COLO668 (cell line): ENCODE measurements at regions not wholly inside any gene's neighbourhood (a gene's known extent, or its start where the extent isn't known, plus 50 kb on each side); places are given as distances from the start of the nearest gene placed in this dataset.

ENCODE experiments used
- DNase-seq: peaks from one replicate; lab custom pipeline; 2025; ENCODE audit not compliant: unreplicated experiment; lab: John Stamatoyannopoulos, UW

GRCh38 chr12:63266988-63267387 is 116.0 kb upstream of the AVPR1A start:
- no peak for DNase-seq

- no peak for DNase-seq
These were observed 113.6 kb upstream of the AVPR1A start for GRCh38 chr12:63264629-63265028.

GRCh38 chr12:63250486-63250885 is 99.5 kb upstream of the AVPR1A start:
- no peak for DNase-seq

- DNase-seq = no peak
These were observed 87.9 kb upstream of the AVPR1A start for GRCh38 chr12:63238892-63239291.

GRCh38 chr12:63232896-63233295 is 81.9 kb upstream of the AVPR1A start:
- DNase-seq = no peak

- DNase-seq = no peak
These were observed 77.9 kb upstream of the AVPR1A start for GRCh38 chr12:63228853-63229252.

GRCh38 chr12:63226792-63227463 is 75.9 kb upstream of the AVPR1A start:
- no peak for DNase-seq

GRCh38 chr12:63224396-63224795 is 73.4 kb upstream of the AVPR1A start:
- DNase-seq = no peak

GRCh38 chr12:63223128-63223527 is 72.1 kb upstream of the AVPR1A start:
- DNase-seq = no peak

GRCh38 chr12:63222582-63222981 is 71.6 kb upstream of the AVPR1A start:
- no peak for DNase-seq

GRCh38 chr12:63220921-63221320 is 69.9 kb upstream of the AVPR1A start:
- no peak for DNase-seq

- no peak for DNase-seq
These were observed 61.3 kb upstream of the AVPR1A start for GRCh38 chr12:63212316-63212715.

- DNase-seq = no peak
These were observed 58.0 kb upstream of the AVPR1A start for GRCh38 chr12:63208956-63209355.

- peak; percentile 48 for DNase-seq
These were observed 55.9 kb upstream of the AVPR1A start for GRCh38 chr12:63206909-63207308.

- DNase-seq = no peak
These were observed 55.5 kb upstream of the AVPR1A start for GRCh38 chr12:63206494-63206893.
